ENCODE measurements at regions not wholly inside any gene's neighbourhood (a gene's known extent, or its start where the extent isn't known, plus 50 kb on each side); places are given as distances from the start of the nearest gene placed in this dataset.

DNA sequence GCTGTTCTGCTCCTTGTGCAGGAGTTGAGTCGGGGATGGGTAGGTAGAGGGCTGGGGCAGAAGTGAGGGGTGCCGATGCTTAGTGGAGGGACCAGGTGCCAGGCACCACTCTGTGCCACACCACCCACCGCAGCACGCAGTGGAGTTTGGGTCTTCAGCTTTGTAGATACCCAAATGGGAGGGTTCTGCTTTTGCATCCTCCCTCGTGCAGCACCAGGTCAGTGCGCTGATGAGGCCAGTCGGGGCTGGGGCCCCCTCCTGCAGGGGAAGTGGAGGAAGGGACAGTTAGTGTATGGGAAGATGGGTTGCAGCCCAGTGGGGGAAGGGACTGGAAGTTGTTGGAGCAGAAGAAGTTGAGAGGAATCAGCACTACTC lies 244.0 kb downstream of the RHOU start:
- DNase-seq, result no peak

DNA sequence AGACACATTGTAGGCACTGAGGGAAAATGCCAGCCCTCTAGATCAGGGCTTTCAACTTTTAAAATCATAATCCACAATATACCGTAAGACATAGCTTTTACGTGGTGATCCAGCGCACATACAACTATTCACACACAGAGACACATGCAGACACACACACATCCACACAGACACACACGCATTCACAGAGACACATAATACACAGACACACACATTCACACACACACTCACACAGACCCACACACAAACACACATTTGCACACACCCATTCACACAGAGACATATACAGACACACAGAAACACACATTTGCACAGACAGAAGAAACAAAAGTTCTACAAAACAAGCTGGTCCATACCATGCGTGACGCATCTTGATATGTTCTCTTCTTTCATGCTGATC lies 244.5 kb downstream of the RHOU start:
- DNase-seq, result no peak

DNA sequence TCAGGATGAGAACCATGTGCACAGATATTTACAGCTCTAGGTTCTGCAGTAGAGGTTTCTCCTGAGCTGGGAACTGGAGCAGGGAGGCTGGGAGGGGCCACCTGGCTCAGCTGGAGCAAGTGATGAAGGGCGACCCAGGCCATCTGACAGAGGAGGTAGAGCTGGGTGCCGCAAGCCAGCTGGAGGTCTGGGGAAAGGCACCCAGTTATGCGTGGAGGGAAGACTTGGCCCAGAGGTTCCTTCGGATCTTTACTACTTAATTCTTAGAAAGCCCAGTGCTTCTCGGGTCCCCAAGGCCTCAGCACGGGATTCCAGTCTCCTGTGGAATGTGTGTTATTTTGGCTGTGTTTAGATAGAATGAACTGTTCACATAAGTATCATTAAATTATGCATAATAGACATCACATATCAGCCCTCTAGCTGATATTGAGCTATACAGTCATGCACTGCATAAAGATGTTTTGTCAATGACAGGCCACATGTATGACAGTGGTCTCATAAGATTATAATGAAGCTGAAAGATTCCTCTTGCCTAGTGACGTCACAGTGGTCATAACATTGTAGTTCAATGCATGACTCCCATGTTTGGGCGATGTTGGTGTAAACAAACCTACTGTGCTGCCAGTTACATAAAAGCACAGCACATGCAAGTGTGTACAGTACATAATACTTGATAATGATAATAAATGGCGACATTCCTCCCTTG lies 245.1 kb downstream of the RHOU start:
- DNase-seq, result no peak

DNA sequence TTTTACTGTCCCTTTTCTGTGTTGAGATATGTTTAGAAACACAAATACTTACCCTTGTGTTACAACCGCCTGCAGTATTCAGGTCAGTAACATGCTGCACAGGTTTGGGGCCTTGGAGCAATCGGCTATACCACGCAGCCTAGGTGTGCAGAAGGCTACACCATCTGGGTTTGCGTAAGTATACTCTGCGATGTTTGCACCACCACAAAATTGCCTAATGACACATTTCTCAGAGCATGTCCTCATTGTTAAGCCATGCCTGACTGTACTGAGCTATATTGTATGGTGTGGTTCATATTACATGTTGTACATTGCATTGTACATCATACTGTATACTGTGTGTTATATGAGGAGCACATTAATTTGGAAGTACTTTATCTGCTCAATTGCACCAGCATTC lies 247.4 kb downstream of the RHOU start:
- peak; percentile 20 for DNase-seq

GRCh38 chr1:228983231-228983660 lies 248.0 kb downstream of the RHOU start:
- no peak for DNase-seq

GRCh38 chr1:228983661-228984060 lies 248.4 kb downstream of the RHOU start:
- DNase-seq, result no peak

- DNase-seq, result no peak
These were observed 248.8 kb downstream of the RHOU start for GRCh38 chr1:228984107-228984506.

GRCh38 chr1:228984646-228985631 lies 249.7 kb downstream of the RHOU start:
- no peak for DNase-seq

- DNase-seq, result no peak
These were observed 250.4 kb downstream of the RHOU start for GRCh38 chr1:228985661-228986060.

DNA sequence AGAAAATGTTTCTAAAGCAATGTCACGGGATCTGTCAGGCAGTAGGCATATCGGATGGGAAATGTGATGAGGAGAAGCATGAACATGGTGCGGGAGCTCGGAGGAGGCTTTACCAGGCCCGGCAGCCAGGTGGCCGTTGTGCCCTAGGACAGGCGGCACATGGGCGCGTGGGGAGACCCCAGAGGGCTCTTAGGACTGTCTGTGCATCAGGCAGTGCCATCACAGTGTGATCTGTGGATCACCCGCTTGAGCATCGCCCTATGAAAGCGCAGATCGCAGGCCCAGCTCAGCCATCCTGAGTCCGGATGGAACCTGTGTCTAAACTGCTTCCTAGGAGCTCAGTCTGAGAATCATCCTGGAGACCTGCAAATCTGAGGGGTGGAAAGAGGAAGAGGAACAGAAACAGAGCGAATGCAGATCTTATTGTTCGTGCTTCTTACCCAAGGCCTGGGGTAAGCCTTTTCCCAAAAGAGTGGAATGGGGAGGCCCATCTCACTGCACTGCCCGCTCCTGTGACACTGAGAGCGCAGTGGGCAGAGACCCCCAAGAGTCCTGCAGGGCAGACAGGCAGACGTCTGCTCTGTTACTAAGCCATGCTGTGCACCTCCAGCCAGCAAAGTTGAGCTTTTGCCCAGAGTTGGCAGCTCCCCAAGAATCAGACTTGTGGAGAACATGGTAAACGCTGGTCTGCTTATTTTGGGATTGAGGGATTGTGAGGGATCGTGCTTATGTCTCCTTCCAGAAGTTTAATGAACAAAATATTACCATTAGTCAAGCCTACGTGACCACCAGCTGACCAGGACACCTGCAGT lies 251.0 kb downstream of the RHOU start:
- no peak for DNase-seq

- no peak for DNase-seq
These were observed 252.0 kb downstream of the RHOU start for GRCh38 chr1:228987286-228987685.

GRCh38 chr1:228987736-228988506 lies 252.6 kb downstream of the RHOU start:
- DNase-seq, result no peak

- DNase-seq, result no peak
These were observed 253.4 kb downstream of the RHOU start for GRCh38 chr1:228988664-228989063.

DNA sequence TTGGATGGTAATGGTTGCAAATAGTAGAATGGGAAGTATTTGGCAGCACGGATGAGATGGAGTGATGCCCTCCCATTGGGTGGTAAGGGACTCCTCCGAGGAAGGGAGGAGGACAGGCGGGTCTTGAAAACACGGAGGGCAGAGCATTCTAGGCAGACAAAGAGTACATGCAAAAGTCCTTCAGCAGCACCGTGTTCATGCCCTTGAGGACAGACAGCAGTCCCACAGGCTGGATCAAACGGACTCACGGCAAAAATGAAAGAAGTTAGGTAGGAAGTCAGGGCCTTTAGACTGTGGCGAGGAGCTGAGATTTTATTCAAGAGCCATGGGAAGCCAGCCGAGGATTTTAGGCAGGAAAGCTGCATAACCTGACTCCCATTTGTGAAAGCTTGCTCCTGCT lies 253.9 kb downstream of the RHOU start:
- DNase-seq, result no peak

DNA sequence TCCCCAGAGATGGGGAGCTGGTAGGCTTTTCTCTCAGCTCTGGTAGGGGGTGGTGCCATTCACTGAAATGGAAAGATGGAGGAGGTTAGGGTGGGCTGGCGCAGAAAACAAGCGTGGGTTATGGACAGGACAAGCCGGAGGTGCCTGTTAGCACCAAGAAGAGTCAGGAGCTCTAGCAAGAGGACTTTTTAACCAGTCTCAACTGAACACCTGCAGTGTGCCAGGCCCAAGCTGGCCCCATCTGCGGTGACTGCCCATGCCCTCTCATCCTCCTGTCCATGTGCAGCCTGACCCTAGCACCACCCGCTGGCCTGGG lies 254.4 kb downstream of the RHOU start:
- no peak for DNase-seq

- peak; percentile 19 for DNase-seq
These were observed 254.9 kb downstream of the RHOU start for GRCh38 chr1:228989992-228990827.

DNA sequence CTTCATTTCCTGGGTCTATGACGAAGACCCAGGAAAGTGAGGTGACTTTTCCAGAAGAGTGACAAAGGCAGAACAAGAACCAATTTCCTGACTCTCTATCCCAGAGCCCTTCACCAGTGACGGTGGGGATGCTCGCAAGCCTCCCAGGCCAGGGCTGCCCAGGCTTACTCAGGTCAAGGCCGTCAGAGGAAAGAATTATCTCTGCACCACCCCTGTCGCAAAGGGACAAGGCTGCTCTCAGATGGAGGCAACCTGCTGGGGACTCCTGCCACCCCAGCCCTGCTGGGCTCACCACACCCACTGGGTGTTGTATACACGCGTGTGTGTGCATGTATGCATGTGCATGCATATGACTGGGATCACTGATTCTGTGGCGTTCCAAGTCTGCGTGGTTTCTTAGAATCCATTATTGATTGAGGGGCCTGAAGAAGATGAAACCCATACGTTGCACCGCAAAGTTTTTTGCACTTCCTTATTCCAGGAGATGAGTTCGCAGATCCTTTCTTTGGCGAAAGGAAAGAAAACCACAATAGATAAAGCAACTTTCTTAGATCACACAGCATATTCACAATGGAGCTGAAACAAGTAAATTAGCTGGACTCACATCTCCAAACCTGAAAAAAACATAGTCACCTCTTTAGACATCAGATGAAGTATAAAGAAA lies 255.8 kb downstream of the RHOU start:
- DNase-seq, result no peak

DNA sequence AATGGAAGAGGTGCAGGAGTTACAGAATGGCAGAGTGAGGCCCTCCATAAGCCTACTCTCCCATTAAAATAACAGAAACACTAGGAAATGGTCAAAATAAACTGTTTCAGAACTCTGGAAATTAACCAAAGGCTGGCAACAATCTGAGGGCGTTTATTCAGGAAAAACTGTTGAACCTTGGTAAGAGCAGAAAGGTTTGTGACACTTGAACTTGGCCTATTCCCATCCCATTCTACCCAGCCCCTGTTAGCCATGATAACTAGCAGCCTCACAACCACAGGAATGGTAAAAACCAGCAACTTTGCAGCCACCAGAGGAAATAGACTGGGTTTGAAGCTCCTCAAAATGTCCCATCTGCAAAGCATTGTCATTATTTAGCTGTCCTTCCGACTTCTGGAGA lies 256.8 kb downstream of the RHOU start:
- no peak for DNase-seq

GRCh38 chr1:228992907-228993535 lies 257.7 kb downstream of the RHOU start:
- no peak for DNase-seq

Measured in fibroblast of skin of right quadriceps (primary cell).